CD4-positive, alpha-beta T cell treated with Interleukin-12 subunit alpha and Interleukin-12 subunit beta, for 1 hour (primary cell): ENCODE measurements at regions not wholly inside any gene's neighbourhood (a gene's known extent, or its start where the extent isn't known, plus 50 kb on each side); places are given as distances from the start of the nearest gene placed in this dataset.

ENCODE experiments used
- DNase-seq: peaks from one replicate; pipeline ENCODE4 v3.0.0-alpha.2; 2020

DNA sequence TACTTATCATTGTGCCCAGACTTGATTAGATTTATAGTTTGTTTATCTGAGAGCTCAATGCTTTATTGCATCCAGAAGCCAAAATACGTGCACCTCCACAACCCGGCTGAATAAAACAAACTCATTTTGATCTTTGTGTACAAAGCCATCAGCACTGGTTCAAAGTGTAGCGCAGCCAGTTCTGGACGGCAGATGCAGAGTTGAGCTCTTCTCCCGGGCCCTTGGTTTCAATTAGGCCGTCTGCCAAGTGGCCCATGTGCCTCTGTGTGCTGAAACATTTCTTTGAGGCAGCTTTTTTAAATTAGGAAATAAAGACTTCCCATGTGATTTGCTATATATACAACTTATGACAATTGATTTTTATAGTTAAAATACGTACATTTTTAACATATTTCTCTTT, 96.2 kb upstream of the RSPO3 start:
- DNase-seq = no peak

DNA sequence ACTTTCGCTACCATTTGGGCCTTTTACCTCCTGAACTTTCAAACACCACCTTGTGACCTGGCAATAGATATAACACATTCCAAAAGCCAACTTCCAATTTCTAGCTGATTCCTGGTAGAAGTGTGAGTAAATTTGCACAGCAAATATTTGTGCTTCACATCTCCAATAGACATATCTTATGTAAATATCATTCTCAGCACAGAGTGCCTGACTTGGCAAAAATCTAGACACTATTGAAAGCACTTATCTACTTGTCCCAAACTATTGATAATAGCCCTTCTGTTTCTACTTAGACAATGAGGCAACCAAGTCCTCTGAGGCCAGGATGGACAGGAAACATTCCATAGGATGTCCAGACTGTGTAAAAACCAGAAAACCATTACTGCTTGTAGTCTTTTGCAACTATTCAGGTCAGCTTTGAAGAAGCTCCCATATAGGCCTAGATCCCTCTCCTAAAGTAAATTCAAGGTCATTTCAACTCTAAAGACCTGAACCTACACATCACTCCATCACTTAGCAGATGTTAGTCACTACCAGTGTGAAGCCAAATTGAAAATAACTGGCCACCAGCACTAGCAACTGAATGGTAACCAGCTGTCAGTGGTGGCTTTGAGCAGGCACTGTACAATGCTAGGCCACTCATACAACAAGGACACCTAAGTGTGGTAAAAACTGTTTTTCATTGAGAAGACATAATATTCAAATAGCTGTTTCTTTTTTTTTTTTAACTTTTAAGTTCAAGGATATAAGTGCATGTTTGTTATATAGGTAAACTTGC, 95.3 kb upstream of the RSPO3 start:
- DNase-seq = no peak

DNA sequence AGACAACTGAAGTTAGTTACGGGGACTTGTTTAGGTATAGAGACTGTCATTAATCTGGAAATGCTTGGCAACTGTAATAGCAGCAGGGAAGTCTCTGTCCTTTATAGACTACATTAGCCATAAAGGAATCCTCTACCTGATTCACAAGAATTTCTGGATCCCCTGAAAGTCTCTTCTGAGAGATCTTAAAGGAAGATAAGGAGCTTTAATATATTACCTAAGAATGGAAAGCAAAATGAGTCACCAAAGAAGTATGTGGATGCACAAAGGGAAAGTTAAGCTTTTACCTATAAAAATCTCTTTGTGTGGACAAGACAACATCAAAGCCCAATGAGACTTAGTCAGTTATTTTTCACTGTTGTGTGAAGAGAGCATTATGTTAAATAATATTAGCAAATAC, 92.2 kb upstream of the RSPO3 start:
- DNase-seq = no peak

DNA sequence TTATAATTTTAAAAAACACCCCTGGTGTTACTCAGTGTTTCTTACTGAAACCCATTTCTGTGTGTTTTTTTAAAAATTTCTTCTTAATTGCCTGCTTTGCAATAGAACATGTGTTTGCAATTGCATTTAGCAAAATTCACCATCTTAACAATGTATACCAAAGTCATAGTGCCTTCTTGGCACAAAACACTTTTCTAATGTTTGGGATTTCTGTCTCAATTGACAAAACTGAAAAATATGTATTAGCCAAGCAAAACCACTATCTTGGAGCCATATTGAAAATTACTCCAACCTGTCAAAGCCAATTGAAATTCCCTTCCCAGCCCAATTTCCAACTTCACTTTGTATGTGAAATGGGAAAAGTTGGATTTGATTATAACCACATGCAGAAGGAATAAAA, 88.4 kb upstream of the RSPO3 start:
- DNase-seq = no peak

DNA sequence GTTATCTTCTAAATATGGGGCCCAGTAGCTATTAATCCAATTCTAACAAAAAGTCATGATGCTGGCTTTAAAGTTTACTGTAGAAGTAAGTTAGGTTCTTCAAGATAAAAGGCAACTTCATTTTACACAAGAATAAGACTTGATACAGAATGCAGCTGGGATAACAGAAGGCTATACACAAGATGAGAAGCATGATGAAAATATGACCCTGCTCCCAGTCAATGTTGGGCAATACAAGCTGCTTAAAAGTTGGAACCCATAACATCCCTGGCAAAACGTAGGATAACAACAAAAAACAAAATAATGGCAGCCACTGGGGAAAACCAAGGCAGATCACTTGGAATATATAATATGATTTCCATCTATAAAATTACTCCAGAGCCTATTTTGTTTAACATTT, 87.6 kb upstream of the RSPO3 start:
- DNase-seq = no peak

DNA sequence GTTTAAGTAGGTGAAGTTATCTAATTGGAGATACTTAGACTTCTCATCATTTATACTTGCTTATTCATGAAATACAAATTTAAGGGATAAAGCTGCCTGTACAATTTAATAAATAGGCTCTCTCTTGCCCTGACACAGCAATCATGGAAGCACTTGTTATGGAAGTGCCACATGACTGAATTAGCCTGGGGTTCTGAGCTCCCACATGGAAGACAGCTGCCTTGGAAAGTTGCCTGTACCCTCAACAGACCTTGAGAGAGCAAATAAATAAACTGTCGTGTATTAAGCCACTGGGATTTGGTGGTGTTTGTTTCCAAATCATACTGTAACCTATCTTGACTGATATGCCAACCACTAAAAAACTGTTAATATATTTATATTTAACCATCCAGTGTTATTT, 87.0 kb upstream of the RSPO3 start:
- no peak for DNase-seq

DNA sequence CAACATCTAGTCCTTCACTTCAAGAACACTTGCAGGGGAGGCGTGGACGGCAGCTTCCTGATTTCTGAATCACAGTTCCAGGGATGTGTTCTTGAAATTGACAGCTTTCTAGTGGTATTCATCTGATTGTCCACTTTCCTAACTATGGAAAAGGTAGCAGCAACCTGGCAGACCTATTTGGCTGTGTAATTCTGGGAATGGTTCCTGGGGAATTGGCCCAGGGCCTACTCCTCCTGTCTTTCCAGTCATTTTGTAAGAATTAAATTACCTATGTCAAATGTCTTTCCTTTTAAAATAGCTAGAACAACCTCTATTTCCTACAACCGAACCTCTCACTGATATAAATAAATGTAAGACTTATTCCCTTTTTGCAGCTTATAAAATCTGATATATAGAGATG, 85.5 kb upstream of the RSPO3 start:
- no peak for DNase-seq

DNA sequence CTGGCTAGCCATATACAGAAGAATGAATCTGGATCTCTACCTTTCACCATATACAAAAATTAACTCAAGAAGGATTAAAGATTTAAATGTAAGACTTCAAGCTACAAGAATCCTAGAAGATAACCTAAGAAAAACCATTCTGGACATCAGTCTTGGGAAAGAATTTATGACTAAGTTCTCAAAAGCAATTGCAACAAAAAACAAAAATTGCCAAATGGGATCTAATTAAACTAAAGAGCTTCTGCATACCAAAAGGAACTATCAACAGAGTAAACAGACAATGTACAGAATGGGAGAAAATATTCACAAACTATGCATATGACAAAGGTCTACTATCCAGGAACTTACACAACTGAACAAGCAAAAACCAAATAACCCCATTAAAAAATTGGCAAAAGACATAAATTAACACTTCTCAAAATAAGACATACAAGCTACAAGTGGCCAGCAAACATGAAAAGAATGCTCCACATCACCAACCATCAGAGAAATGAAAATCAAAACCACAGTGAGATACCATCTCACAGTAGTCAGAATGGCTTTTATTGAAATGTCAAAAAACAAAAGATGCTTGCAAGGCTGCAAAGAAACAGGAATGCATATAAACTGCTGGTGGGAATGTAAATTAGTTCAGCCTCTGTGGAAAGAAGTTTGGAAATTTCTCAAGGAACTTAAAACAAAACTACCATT, 66.8 kb upstream of the RSPO3 start:
- DNase-seq = no peak

DNA sequence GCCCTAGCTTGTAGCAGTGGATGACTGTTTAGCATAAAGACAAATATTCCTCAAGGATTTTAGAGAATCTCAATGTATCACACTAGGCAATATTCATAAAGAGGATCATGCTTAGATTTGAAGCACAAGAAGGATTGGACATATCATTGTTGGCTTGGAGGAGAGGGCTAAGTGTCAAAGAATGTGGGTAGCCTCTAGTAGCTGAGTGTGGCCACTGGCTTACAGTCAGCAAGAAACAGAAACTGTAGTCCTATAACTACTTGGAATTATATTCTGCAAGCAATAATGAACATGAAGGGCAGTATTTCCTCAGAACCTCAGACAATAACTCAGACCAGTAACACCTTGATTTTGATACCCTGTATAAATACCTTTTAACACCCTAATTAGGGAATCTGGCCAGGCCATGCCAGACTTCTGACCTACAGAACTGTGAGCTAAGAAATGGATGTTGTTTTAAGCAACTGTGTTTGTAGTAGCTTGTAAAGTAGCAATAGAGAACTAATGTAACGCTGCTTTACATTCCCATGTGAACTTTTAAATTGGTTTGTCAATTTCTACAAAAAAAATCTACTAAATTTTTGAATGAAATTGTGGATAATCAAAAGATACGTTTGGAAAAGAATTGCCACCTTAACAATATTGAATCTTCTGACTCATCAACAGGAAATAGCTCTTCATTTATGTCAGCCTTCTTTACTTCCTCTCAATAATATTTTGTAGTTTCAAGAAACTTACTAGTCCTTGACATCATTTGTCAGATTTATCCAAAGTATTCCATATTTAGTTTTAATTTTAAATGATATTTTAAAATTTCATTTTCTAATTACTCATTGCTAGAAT, 65.2 kb upstream of the RSPO3 start:
- DNase-seq = no peak

DNA sequence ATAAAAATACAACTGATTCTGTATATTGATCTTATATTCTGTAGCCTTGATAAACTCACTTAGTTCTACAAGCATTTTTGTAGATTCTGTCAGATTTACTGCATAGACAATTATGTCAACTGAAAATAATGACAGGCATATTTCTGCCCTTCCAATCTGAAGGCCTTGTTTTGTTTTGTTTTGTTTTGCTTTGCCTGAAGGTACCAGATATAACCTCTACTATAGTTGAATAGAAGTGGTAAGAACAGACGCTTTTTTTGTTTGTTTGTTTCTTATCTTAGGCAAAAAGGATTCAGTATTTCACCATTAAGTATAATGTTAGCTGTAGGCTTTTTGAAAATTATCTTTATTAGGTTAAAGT, 64.6 kb upstream of the RSPO3 start:
- DNase-seq = no peak

DNA sequence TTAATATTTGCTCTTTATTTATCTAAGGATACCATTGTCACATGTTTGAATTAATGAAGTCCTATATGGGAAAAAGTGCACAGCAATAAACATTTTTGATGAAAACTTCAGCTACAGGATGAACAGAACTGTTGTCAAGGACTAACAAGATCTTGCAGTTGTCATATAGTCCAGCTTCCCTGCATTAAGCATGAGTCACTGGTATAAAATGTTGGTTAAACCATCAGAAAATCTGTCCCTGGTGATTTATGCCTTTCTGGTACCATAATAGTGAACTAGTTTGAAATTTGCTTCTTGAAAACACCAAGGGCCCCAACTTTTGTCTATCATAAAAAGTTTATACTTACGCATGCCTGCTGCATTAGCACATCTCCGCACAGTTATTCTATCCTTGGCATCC, 60.4 kb upstream of the RSPO3 start:
- no peak for DNase-seq

DNA sequence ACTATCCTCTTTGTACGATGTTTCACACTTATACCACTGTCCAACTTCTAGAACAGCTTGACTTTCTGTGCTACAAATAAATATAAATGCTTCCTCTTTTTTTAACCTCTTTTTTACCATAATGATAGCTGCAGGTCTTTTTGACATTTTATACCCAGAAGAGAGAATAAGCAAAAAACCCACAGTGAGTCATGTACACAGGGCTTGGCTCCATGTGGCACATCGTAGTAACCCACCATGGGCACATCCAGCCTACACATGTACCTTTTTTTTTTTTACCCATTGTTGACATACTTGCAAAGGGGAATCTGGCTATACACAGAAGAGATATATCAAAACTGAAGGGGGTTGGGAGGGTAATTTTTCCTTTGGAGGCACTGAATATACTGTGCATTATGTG, 59.5 kb upstream of the RSPO3 start:
- DNase-seq = no peak
